Liver (tissue), 8 donors: ENCODE measurements at regions not wholly inside any gene's neighbourhood (a gene's known extent, or its start where the extent isn't known, plus 50 kb on each side); places are given as distances from the start of the nearest gene placed in this dataset.
"Not testable (repeated sequence)": the region's sequence is repeated elsewhere in the genome, so short reads cannot be mapped to it uniquely, and the experiment has no call there.

Experiments used
- DNase-seq: peaks from one replicate; pipeline ENCODE4 v3.0.0-alpha.2; 2017; ENCODE audit warnings: low spot score
- H3K27ac ChIP-seq, 2 donors: one replicate each; pipeline ENCODE4 v1.7.0; 2013; ENCODE audit warnings: inconsistent platforms in 2 of 2, low read length in 2 of 2, control low read depth in 1 of 2, low read depth in 1 of 2, mild to moderate bottlenecking in 1 of 2
- H3K27me3 ChIP-seq, 4 donors: one replicate each; pipeline versions ENCODE4 v1.6.1 to v1.7.0; 2013; ENCODE audit warnings: low read length in 3 of 4, inconsistent platforms in 1 of 4, mild to moderate bottlenecking in 1 of 4, moderate library complexity in 1 of 4; ENCODE audit not compliant: control insufficient read depth in 4 of 4, insufficient read depth in 4 of 4
- H3K36me3 ChIP-seq, 4 donors: one replicate each; pipeline versions ENCODE4 v1.6.1 to v1.7.0; 2013; ENCODE audit warnings: low read length in 3 of 4, mild to moderate bottlenecking in 3 of 4, low read depth in 1 of 4, moderate library complexity in 1 of 4; ENCODE audit not compliant: control insufficient read depth in 4 of 4, insufficient read depth in 3 of 4
- H3K4me1 ChIP-seq, 4 donors: one replicate each; pipeline versions ENCODE4 v1.6.1 to v1.7.0; 2013; ENCODE audit warnings: low read length in 3 of 4, mild to moderate bottlenecking in 3 of 4, moderate library complexity in 1 of 4; ENCODE audit not compliant: control insufficient read depth in 4 of 4, insufficient read depth in 4 of 4
- H3K4me3 ChIP-seq, 3 donors: one replicate each; pipeline versions ENCODE4 v1.6.1 to v1.7.0; 2013; ENCODE audit warnings: low read length in 3 of 3, control low read depth in 1 of 3, low read depth in 1 of 3, mild to moderate bottlenecking in 1 of 3
- H3K9ac ChIP-seq, 2 donors: one replicate each; pipeline ENCODE4 v1.7.0; 2013; ENCODE audit warnings: low read length in 2 of 2, mild to moderate bottlenecking in 2 of 2, moderate library complexity in 2 of 2, control low read depth in 1 of 2, low read depth in 1 of 2
- H3K9me3 ChIP-seq, 4 donors: one replicate each; pipeline versions ENCODE4 v1.6.1 to v1.7.0; 2013; ENCODE audit warnings: low read length in 3 of 4; ENCODE audit not compliant: control insufficient read depth in 4 of 4
- EGR1 ChIP-seq, 2 donors: IDR thresholded peaks; 2 replicates each; pipeline ENCODE4 v1.6.1; 2016 to 2018; ENCODE audit warnings: antibody characterized with exemption in 2 of 2, low read depth in 2 of 2
- FOXA1 ChIP-seq: IDR thresholded peaks from 2 replicates; pipeline ENCODE4 v1.6.1; 2016; ENCODE audit warnings: antibody characterized with exemption
- FOXA2 ChIP-seq: IDR thresholded peaks from 2 replicates; pipeline ENCODE4 v1.6.1; 2016; ENCODE audit warnings: antibody characterized with exemption
- GABPA ChIP-seq, 2 donors: IDR thresholded peaks in 1 of 2; conservative IDR thresholded peaks in 1 of 2; 2 replicates each; pipeline ENCODE4 v1.6.1; 2016; ENCODE audit warnings: antibody characterized with exemption in 2 of 2, mild to moderate bottlenecking in 1 of 2, moderate library complexity in 1 of 2
- HNF4A ChIP-seq, 2 donors: conservative IDR thresholded peaks; 2 replicates each; pipeline ENCODE4 v1.6.1; 2016; ENCODE audit warnings: antibody characterized with exemption in 2 of 2, mild to moderate bottlenecking in 2 of 2
- JUND ChIP-seq, 2 donors: IDR thresholded peaks; 2 replicates each; pipeline ENCODE4 v1.6.1; 2016; ENCODE audit warnings: antibody characterized with exemption in 2 of 2
- NR2F2 ChIP-seq: IDR thresholded peaks from 2 replicates; pipeline ENCODE4 v1.6.1; 2016; ENCODE audit warnings: antibody characterized with exemption
- RXRA ChIP-seq, 2 donors: IDR thresholded peaks; 2 replicates each; pipeline ENCODE4 v1.6.1; 2017 to 2018; ENCODE audit warnings: antibody characterized with exemption in 2 of 2, mild to moderate bottlenecking in 1 of 2
- TAF1 ChIP-seq: conservative IDR thresholded peaks from 2 replicates; pipeline ENCODE4 v1.6.1; 2016; ENCODE audit warnings: antibody characterized with exemption, mild to moderate bottlenecking
- WGBS: extraction: QIAGEN DNeasy Blood & Tissue Kit; methylation state at CpG from one replicate; pipeline ENCODE4 v1.1.7; 2013; 5-methylcytosine and 5-hydroxymethylcytosine counted together
- TF ChIP-seq, protein P1 (sequence below): IDR thresholded peaks from 2 replicates; pipeline ENCODE4 v1.6.1; 2016; ENCODE audit warnings: antibody characterized with exemption
- TF ChIP-seq, protein P2 (sequence below): IDR thresholded peaks from 2 replicates; pipeline ENCODE4 v1.6.1; 2016; ENCODE audit warnings: antibody characterized with exemption, mild to moderate bottlenecking
- TF ChIP-seq, protein P3 (sequence below): IDR thresholded peaks from 2 replicates; pipeline ENCODE4 v1.6.1; 2016; ENCODE audit warnings: antibody characterized with exemption
- TF ChIP-seq, protein P4 (sequence below): IDR thresholded peaks from 2 replicates; pipeline ENCODE4 v1.6.1; 2016; ENCODE audit warnings: antibody characterized with exemption
- TF ChIP-seq, protein P5 (sequence below): fragments of 150-350 bp; IDR thresholded peaks from 2 replicates; pipeline ENCODE4 v1.5.1; 2017; ENCODE audit warnings: improper control_type of control experiment, low read depth, low read length; ENCODE audit not compliant: missing input control
- donor health status: healthy.
- donor health status: healthy.
- donor health status: healthy.
- donor health status: healthy.
- donor health status: healthy.

DNA sequence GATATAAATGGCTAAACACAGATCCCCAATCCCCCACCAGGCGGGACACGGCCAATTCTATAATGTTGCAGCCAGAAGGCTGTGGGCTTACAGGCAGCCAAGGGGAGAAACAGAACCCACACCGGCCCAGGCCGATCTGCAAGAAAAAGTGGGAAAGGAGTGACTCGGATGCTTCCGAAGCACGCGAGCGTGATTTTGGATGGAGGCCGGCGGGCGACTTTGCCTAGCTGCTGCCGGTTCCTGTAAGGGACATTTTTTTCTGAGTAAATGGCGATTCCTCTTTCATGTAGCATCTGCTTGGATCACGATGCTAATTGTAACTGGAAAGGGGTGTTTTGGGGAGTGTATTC, 470.2 kb downstream of the PCDH19 start:
- TF ChIP-seq HNF4A (conservative IDR thresholded peaks at IDR 0.05) (no peak), GABPA (IDR thresholded peaks at IDR 0.05 in 1 of 2, conservative IDR thresholded peaks at IDR 0.05 in 1 of 2) (no peak), EGR1 (IDR thresholded peaks at IDR 0.05; ENCODE audit: low read depth in 2 of 2) (no peak), FOXA1 (no peak), FOXA2 (no peak), NR2F2 (no peak), TAF1 (no peak), RXRA (IDR thresholded peaks at IDR 0.05) (no peak), JUND (IDR thresholded peaks at IDR 0.05) (no peak)
- TF ChIP-seq, protein P1, sequence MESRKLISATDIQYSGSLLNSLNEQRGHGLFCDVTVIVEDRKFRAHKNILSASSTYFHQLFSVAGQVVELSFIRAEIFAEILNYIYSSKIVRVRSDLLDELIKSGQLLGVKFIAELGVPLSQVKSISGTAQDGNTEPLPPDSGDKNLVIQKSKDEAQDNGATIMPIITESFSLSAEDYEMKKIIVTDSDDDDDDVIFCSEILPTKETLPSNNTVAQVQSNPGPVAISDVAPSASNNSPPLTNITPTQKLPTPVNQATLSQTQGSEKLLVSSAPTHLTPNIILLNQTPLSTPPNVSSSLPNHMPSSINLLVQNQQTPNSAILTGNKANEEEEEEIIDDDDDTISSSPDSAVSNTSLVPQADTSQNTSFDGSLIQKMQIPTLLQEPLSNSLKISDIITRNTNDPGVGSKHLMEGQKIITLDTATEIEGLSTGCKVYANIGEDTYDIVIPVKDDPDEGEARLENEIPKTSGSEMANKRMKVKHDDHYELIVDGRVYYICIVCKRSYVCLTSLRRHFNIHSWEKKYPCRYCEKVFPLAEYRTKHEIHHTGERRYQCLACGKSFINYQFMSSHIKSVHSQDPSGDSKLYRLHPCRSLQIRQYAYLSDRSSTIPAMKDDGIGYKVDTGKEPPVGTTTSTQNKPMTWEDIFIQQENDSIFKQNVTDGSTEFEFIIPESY, result no peak
- TF ChIP-seq, protein P2, sequence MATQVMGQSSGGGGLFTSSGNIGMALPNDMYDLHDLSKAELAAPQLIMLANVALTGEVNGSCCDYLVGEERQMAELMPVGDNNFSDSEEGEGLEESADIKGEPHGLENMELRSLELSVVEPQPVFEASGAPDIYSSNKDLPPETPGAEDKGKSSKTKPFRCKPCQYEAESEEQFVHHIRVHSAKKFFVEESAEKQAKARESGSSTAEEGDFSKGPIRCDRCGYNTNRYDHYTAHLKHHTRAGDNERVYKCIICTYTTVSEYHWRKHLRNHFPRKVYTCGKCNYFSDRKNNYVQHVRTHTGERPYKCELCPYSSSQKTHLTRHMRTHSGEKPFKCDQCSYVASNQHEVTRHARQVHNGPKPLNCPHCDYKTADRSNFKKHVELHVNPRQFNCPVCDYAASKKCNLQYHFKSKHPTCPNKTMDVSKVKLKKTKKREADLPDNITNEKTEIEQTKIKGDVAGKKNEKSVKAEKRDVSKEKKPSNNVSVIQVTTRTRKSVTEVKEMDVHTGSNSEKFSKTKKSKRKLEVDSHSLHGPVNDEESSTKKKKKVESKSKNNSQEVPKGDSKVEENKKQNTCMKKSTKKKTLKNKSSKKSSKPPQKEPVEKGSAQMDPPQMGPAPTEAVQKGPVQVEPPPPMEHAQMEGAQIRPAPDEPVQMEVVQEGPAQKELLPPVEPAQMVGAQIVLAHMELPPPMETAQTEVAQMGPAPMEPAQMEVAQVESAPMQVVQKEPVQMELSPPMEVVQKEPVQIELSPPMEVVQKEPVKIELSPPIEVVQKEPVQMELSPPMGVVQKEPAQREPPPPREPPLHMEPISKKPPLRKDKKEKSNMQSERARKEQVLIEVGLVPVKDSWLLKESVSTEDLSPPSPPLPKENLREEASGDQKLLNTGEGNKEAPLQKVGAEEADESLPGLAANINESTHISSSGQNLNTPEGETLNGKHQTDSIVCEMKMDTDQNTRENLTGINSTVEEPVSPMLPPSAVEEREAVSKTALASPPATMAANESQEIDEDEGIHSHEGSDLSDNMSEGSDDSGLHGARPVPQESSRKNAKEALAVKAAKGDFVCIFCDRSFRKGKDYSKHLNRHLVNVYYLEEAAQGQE, result no peak
- TF ChIP-seq, protein P3, sequence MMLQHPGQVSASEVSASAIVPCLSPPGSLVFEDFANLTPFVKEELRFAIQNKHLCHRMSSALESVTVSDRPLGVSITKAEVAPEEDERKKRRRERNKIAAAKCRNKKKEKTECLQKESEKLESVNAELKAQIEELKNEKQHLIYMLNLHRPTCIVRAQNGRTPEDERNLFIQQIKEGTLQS, result no peak
- TF ChIP-seq, protein P4, sequence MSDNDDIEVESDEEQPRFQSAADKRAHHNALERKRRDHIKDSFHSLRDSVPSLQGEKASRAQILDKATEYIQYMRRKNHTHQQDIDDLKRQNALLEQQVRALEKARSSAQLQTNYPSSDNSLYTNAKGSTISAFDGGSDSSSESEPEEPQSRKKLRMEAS, result no peak
- TF ChIP-seq, protein P5, sequence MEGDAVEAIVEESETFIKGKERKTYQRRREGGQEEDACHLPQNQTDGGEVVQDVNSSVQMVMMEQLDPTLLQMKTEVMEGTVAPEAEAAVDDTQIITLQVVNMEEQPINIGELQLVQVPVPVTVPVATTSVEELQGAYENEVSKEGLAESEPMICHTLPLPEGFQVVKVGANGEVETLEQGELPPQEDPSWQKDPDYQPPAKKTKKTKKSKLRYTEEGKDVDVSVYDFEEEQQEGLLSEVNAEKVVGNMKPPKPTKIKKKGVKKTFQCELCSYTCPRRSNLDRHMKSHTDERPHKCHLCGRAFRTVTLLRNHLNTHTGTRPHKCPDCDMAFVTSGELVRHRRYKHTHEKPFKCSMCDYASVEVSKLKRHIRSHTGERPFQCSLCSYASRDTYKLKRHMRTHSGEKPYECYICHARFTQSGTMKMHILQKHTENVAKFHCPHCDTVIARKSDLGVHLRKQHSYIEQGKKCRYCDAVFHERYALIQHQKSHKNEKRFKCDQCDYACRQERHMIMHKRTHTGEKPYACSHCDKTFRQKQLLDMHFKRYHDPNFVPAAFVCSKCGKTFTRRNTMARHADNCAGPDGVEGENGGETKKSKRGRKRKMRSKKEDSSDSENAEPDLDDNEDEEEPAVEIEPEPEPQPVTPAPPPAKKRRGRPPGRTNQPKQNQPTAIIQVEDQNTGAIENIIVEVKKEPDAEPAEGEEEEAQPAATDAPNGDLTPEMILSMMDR, result no peak
- Histone ChIP-seq H3K27ac (no peak overlapping the region), H3K9me3 (peaks cover 0 to 2% (median 0%) of the 10 kb centered on the region in 4 donors), H3K36me3 (no peaks in the 10 kb centered on the region), H3K9ac (no peak overlapping the region), H3K27me3 (no peaks in the 10 kb centered on the region), H3K4me1 (no peaks in the 10 kb centered on the region), H3K4me3 (no peak overlapping the region)
- DNase-seq, result no peak
- 63% methylated on average over 15 of the region's 15 CpGs for WGBS

DNA sequence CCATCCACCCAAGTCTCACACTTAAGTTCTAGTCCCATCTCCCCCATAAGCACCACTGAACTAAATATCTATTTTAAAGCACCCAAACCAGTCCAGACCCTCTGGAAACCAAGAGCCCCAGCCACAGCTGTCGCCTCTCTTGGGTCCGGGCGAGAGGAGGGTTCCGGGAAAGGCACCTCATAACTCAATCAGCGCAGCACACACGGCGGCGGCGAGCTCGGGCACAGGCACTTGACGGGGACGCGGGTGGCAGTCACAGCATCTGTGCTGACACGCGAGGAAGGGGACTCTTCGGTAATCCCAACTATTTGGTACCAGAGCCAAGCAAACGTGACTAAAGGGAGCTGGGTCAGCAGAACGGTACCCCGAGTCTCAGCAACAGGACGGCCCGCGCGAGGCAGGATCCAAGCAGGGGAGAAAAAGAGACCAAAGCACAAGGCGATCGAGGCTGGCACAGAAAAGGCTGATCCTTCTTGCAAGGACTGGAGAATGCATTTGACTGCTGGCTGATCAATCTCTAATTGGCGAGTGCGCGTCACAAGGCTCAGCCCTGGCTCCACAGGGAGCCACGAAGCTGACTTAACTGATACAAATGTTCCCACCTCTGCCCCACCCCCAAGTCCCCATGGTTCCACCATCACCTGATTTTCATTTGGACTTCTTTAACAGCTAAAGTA, 470.7 kb downstream of the PCDH19 start:
- not testable (repeated sequence) for DNase-seq, H3K9ac ChIP-seq, H3K36me3 ChIP-seq, H3K27me3 ChIP-seq, H3K4me3 ChIP-seq, H3K4me1 ChIP-seq, H3K9me3 ChIP-seq, H3K27ac ChIP-seq
- WGBS, result 55% methylated on average over 29 of the region's 29 CpGs
